HG02981 (cell line): ENCODE measurements at regions not wholly inside any gene's neighbourhood (a gene's known extent, or its start where the extent isn't known, plus 50 kb on each side); places are given as distances from the start of the nearest gene placed in this dataset.

ENCODE experiments used
- ATAC-seq: cut with Tn5 transposase; IDR thresholded peaks from one replicate; pipeline ENCODE4 v1.9.1; 2021; ENCODE audit warnings: mild to moderate bottlenecking, moderate library complexity; ENCODE audit not compliant: unreplicated experiment

DNA sequence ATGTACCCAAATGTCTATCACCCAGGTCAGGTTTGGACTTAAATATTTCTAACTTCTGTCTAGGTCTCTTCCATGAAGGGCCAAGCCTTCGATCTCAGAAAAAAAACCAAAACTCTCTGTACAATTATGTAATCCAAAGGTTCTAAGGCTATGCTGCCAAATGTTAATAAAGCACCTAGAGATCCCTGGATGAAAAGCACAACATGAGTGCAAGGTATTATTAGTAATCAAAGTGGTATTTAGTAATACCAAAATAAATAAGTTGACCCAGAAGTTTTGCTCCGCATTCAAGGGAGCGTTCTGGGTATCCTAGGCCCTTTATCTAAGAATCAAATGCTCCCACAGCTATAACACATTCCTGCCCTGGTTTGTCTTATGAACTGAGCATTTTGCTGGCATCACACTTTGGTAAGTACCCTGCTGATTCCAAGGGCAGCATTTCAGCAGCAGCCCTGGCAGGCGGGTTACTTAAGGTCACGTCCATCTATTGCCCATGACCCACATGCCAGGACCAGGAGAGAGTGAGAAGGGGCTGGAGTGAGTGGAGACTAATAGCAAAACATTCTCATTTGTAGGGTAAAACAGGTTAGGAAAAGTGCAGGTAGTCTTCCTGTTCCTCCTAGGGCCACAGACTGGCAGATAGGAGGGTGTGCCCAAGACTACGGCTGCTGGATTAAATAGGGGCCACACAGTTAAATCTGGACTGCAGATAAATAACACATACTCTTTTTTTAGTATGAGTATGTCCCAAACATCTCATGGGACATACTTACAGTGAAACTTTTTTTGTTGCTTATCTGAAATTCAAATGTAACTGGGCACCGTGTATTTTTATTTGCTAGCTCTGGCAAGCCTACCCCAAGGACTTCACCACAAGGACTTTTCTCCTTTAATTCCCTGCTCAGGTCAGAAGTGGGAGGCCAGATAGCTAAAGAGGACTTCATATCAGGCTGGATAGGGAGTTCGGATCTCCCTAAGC lies 76.0 kb upstream of the SNRK start:
- no peak for ATAC-seq

DNA sequence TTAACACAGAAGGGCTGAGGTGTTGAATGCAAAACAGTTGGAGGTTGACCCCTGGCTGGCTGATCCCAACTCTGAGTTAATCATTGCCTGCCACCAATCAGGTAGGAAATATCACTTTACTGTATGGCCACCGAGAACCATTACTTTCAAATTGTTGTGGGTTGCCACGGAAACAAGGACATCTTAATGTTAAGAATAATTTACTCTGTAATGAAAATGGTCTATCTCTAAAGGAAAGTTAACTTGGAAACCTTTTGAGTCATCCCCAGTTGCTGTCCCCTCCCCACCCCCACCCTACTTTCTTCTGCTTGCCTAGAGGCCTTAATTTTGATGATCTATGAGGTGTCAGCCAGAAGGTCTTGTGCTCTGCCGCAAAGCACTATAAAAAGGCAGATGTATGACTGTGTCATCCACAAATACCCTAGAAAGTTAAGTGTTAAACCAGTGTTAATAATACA lies 78.7 kb upstream of the SNRK start:
- ATAC-seq = no peak

GRCh38 chr3:43206632-43207031 lies 79.7 kb upstream of the SNRK start:
- no peak for ATAC-seq

DNA sequence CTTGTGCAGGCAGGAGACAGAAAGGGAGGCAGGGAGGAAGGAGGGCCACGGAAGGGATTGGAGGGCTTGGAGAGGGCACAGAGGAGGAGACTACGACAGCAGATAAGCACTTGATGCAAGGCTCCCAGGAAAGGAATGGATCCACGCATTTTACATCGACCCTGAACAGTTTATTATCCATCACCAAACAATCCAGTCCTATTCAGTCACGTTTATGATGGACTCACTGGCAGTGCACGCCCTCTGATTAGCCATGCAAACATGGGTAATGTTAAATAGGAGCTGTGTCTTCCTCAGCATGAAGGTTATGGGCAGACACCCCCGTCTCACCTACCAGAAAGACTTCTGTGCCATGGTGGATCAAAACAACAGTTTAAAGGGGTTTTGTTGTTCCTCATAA lies 80.2 kb upstream of the SNRK start:
- ATAC-seq = no peak

DNA sequence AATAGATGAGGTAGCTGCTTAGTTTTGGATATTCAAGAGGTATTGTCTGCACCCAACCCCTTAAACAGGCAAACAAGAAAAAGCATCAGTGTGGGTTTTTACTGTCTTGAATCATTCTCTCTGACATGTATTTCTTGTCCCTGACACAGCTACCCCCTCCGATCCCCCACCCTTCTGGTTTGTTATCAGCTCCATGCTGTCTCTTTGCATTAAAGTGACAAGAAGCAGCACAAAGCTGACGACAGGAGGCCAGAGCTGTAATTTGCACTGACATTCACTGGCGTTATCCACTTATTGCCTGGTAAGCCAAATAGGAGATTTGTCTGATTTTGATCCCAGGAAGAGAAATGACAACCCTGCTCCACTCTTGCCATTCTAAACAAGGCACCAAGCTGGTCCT lies 83.3 kb upstream of the SNRK start:
- no peak for ATAC-seq

GRCh38 chr3:43201581-43201980 lies 84.8 kb upstream of the SNRK start:
- ATAC-seq = no peak

- ATAC-seq = no peak
Measured at GRCh38 chr3:43199645-43200306, 86.6 kb upstream of the SNRK start.

DNA sequence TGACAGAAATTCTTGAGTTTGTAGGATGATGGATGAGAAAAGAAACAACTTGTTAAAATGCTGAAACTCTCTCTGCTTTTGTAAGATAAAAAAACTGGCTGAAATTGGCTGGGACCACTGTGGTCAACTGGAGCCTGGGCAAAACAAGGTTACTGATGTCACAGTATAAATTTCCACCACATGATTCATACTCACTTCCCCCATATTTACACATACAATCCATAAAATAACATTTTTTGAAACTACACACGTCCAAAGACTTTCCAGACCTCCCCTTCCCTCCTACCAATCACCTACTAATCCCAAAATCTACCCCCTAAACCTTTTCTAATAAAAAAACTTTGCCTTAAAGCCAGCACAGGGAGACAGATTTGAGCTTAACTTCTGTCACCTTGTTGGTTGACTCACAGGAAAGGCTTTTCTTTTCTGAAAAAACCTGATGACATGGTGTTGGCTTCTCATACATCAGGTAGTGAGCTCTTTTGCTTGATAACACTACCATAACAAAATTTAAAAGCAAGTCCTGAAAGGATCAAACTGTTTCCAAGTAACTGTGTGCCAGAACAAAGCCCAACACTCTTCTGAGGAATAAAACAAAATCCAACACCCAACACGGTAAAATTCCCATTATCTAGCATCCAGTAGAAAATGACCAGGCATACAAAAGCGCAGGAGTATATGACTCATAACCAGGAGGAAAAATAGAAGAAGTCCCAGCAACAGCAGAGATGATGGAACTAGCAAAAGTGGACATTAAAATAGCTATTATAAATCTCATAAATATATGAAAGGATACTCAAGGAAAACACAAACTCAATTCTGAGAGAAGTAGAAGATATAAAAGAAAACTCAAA lies 87.3 kb upstream of the SNRK start:
- ATAC-seq = no peak

GRCh38 chr3:43198301-43198700 lies 88.0 kb upstream of the SNRK start:
- no peak for ATAC-seq

DNA sequence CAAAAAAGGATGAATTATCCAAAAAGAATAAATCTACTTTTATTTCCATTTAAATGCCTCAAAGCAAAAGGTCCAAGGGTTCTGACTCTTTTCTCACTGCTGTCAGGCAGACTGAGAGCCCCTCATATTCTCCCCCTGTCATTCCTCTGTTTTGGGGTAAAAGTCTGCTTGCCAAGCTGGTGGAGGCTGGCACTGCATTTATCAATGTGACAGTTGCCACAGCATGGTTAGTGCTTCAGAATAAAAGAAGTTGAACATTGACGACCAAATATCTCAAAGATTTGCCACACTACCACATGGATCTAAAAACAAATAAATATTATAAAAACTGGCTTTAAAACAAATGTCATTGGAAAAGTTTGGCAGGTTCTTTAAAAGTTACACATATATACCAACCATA lies 89.2 kb upstream of the SNRK start:
- ATAC-seq = no peak

- no peak for ATAC-seq
Measured at GRCh38 chr3:43196721-43197120, 89.6 kb upstream of the SNRK start.

GRCh38 chr3:43195115-43195498 lies 89.2 kb upstream of the POMGNT2 start:
- ATAC-seq = no peak

DNA sequence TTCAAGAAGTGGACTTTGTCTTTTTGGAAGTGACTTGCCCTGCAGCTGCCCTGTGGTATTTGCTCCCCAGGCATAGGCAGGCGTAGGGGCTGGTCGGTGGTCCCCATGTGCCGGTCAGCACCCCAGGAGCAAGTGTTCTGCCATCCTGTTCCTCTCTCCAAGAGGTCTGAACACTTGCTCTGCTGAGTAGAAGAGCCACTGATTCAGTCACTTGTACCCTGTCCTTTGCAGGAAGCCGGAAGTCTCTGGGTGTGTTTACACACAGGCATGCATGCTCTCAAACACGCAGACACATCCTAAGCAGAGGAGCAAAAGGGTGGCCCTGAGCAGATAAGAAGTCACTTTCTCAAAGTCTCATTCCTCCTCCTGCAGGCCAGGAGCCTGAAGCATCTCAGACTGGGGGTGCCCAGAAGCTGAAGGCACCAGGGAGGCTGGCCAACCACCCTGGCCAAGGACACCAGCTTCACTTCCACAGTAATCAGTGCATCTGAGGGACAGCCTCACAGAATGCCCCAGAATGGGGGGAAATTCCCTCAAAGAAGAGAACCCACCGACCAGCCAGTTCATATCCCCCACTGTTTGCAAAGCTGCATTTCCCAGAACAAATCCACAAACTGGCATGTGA lies 88.7 kb upstream of the POMGNT2 start:
- ATAC-seq = no peak

- no peak for ATAC-seq
Measured at GRCh38 chr3:43194069-43194468, 88.2 kb upstream of the POMGNT2 start.

- ATAC-seq = no peak
Measured at GRCh38 chr3:43192028-43192427, 86.1 kb upstream of the POMGNT2 start.

DNA sequence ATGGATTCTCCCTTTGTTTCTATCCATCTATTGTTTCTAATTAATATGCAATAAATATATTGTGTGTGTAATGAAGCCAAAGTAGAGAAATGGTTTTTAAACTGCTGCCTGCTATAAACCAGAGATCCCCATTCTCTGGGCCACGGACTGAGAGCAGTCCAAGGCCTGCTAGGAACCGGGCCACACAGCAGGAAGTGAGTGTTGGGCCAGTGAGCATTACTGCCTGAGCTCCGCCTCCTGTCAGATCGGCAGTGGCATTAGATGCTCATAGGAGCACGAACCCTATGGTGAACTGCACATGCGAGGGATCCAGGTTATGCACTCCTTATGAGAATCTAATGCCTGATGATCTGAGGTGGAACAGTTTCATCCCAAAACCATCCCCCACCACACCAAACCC lies 85.2 kb upstream of the POMGNT2 start:
- no peak for ATAC-seq

GRCh38 chr3:43190670-43191069 lies 84.8 kb upstream of the POMGNT2 start:
- ATAC-seq = no peak

DNA sequence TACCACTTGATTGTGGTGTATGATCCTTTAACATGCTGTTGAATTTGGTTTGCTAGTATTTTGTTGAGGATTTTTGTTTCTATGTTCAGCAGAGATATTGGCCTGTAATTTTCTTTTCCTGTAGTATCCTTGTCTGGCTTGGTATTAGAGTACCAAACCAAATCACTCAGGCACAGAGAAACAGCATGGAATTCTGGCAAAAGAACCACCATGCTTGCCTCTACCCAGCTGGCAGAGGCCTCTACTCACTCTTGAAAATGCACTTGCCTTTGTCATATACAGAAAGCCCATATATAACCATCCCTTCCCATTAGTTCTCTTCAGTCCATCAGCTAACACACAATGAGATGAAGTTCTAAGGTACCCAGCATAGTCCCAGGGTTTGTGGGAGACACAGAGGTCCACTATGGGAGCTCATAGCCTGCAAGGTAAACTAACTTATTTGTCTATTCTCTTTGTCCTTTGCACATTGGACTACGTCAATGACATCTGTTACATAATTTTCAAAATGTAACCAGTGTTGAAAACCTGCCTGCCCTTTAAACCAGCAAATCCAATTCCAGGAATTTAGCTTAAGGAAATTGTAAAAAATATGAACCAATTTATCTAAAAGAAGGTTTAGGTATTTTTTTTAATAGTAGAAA lies 82.1 kb upstream of the POMGNT2 start:
- ATAC-seq = no peak

GRCh38 chr3:43185983-43186314 lies 80.1 kb upstream of the POMGNT2 start:
- ATAC-seq = no peak

DNA sequence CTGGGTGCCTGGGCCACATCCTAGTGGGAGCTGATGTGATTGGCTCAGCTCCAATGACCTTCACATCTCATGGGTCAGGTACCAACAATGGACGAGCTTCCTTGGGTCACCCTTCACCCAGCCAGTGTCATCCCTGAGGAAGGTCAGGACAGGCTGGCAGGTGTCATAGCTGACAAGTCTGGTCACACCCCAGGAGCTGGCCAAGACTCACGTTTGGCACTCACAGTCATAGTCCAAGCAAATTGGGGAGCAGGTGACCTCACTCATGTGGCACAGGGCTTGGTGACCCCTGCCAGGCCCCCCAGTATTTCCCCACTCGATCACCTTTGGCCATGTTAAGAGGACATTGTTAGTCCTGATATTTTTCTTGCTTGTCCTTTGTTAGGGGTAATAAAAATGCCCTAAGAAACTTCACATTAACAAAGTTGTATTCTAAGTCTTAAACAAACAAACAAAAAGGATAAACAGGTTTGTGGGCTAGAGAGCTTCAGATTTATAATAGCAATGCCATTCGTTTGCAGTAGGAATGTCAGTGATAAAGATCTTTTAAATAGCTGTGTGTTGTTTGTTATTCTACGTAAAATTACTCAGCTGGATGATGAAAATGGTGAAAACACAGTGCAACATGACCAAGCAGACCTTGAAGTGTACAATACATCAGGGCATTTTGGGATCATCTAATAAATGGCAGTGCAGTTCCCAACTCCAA lies 79.5 kb upstream of the POMGNT2 start:
- ATAC-seq = no peak
